Renal cortex interstitium (tissue), 11 donors: ENCODE measurements at regions not wholly inside any gene's neighbourhood (a gene's known extent, or its start where the extent isn't known, plus 50 kb on each side); places are given as distances from the start of the nearest gene placed in this dataset.
"Not testable (repeated sequence)": the region's sequence is repeated elsewhere in the genome, so short reads cannot be mapped to it uniquely, and the experiment has no call there.

Source experiments
- DNase-seq, 11 donors: peaks; one replicate each; pipeline ENCODE4 v3.0.0-alpha.2; 2013; ENCODE audit warnings: low read depth in 9 of 11, low spot score in 4 of 11; ENCODE audit errors: extremely low read depth in 1 of 11

DNA sequence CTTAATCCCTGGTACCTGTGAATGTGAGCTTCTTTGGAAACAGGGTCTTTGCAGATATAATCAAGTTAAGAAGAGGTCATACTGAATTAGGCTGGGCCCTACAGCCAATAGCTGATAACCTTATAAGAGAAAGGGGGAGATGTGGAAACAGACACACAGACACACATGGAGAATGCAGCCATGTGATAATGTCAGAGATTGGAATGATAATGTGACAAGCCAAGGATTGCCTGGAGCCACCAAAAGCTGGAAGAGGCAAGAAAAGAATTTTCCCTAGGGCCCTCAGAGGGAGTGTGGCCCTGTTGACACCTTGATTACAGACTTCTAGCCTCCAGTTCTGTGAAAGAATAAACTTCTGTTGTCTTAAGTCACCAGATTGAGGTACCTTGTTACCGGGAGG, 114.5 kb upstream of the SOD1 start:
- DNase-seq: no peak

- no peak for DNase-seq
Measured at GRCh38 chr21:31543191-31543590, 116.3 kb upstream of the SOD1 start.

DNA sequence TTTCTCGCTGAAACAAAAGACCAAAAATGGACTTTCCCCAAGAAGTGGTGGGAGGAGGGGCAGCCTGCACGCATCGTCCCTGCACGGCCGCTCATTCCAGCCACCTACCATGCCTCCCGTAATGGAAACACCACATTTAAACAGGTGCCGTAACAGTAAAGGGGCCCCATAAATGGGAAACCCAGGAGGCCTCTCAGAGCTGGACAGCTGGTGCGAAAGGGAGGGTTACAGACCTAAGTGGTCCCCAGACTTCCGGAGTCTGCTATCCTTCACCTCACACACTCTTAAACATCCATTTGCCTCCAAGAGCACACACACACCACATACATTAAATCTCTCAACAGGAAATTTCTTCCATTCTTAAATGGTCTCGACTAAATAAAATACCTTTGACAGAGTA, 120.7 kb upstream of the SOD1 start:
- DNase-seq: peak in 1 of 11 donors; percentile 36

- DNase-seq: no peak
Measured at GRCh38 chr21:31537872-31538576, 121.5 kb upstream of the SOD1 start.

- DNase-seq: no peak
Measured at GRCh38 chr21:31536138-31536537, 123.4 kb upstream of the SOD1 start.

DNA sequence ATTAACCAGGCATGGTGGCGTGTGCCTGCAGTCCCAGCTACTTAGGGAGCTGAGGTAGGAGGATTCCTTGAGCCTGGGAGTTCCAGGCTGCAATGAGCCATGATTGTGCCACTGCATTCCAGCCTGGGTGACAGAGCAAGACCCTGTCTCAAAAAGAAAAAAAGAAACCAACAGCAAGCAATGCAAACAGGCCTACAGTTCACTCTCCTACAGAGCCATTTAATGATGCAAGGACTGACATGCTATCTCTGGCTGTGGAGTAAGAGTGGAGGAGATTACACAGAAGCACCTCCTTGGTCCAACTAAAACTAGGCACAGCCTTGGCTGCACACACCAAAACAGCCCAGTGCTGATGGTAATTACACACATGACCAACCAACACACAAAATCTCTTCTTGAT, 127.5 kb upstream of the SOD1 start:
- no peak for DNase-seq

DNA sequence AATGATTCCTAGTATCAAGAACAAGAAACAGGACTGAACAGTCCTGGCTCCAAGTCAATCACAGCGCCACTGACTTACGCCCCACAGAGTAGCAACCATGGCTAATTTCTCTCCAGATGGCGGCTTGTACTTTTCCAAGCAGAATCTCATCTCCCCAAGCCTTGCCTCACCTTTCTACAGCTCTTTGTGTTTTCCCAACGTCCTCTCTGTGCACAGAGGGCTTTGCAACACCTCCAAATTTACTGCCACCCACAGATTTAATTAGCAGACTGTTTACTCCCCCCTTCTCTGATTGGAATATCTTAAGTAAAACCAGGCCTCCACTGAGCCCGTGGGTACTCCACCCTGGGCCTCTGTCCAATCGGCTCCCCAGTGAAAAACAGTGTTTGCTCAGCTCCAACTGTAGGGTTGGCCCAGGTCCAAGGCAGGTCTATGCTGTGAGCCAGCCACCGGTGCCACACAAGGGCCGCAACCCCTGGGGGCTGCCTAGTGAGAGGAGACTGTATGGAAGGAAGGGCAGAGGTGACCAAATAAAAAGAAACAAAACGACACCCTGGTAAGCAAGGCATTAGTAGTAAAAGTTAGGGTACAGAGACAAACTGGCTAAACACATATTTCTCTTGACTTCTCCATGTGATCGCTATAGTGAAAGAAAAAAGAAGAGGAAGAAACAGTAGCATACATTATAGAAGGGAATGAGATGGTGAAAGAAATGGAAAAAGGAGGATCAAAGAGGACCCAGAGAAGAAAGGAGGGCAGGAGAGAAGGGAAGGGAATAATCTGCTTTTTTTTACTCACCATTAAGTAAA, 128.4 kb upstream of the SOD1 start:
- no peak for DNase-seq

GRCh38 chr21:31530364-31530763, 129.1 kb upstream of the SOD1 start:
- DNase-seq: no peak

- no peak for DNase-seq
Measured at GRCh38 chr21:31529406-31529805, 130.1 kb upstream of the SOD1 start.

- no peak for DNase-seq
Measured at GRCh38 chr21:31526040-31526439, 133.5 kb upstream of the SOD1 start.

DNA sequence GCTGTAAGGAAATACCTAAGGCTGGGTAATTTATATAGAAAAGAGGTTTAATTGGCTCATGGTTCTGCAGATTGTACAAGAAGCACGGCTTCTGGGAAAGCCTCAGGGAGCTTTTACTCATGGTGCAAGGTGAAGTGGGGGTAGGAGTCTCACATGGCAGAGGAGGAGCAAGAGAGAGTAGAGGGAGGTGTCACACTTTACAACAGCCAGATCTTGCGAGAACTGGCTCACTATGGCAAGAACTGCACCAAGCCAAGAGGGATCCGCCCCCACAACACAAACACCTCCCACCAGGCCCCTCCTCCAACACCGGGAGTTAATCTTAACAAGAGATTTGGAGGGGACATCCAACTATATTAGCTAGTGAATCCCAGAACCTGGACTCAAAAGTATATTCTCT, 135.4 kb upstream of the SOD1 start:
- no peak for DNase-seq

DNA sequence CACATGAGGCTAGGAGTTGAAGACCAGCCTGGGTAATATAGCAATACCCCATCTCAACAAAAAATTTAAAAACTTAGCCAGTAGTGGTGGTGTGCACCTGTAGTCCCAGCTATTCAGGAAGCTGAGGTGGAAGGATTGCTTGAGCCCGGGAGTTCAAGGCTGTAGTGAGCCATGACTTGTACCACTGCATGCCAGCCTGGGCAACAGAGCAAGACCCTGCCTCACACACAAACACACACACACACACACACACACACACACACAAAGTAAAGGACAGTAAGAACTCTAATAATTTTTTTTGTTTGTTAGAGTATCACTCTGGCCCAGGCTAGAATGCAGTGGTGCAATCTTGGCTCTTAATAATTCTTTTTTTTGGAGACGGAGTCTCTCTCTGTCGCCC, 138.0 kb upstream of the SOD1 start:
- no peak for DNase-seq

- peak in 5 of 11 donors; percentile 43 to 67 (median 58) for DNase-seq
Measured at GRCh38 chr21:31520561-31521098, 138.9 kb upstream of the SOD1 start.

DNA sequence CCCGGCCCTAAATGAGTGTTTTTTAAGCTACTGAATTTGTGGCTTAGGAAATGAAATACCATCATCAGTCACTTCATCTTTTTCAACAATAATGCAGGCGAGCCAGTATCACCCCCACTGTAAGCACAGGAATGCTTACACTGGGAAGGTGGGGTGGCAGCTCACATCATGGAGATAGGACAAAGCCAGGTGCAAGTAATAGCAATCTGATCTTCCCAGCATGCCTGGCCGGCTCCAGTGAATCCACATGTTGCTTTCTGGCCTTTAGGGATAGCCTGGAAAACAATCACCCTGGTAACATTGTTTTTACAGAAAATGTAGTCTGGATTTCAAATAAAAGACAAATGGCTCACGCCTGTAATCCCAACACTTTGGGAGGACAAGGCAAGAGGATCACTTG, 140.9 kb upstream of the SOD1 start:
- DNase-seq: no peak

- no peak for DNase-seq
Measured at GRCh38 chr21:31517664-31518414, 141.7 kb upstream of the SOD1 start.

GRCh38 chr21:31515253-31515652, 144.2 kb upstream of the SOD1 start:
- no peak for DNase-seq

DNA sequence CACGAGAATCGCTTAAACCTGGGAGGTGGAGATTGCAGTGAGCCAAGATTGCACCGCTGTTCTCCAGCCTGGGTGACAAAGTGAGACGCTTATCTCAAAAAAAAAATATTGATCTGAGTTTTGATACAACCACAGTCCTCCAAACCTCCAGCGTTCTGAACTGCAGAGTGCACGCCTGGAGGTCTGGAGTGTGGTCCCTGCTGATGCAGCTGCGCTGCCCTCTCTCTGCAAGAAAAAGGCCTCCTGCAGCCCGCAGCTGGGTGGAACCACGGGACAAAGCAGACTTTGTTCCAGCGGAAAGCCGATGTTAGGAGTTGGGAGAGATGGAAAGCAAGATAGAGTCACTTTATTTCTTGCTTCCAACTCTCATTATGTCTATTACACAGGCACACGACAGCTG, 144.9 kb upstream of the SOD1 start:
- DNase-seq: no peak

- DNase-seq: not testable (repeated sequence)
Measured at GRCh38 chr21:31513541-31513940, 146.0 kb upstream of the SOD1 start.

DNA sequence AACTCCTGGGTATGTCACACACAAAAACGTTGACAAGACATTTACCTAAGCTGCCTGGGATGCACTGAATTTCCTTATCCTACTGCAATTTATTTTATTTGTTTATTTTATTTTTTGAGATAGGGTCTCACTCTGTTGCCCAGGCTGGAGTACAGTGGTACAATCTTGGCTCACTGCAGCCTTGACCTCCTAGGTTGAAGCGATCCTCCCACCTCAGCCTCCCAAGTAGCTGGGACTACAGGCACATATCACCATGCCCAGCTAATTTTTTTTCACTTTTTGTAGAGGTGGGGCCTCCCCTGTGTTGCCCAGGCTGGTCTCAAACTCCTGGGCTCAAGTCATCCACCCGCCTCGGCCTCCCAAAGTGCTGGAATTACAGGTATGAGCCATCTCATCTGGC, 147.5 kb upstream of the SOD1 start:
- not testable (repeated sequence) for DNase-seq

DNA sequence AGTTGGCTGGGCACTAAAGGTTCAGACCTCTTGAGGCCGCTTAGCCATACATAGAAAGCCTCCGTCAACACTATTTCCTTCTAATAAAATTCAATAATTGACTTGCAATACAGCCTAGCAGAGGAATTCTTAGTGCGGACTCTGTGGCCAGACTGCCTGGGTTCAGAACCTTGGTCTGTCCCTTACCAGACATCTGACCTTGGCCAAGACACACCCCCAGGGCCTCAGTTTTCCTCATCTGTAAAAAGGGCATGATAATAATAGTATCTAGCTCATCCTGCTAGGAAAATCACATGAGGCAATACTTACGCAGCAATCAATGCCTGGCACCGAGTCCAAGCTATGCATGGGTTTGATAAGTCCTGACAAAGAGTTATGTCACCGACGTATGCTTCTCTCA, 148.2 kb upstream of the SOD1 start:
- DNase-seq: no peak
